KMS-11 (cell line): ENCODE measurements at regions not wholly inside any gene's neighbourhood (a gene's known extent, or its start where the extent isn't known, plus 50 kb on each side); places are given as distances from the start of the nearest gene placed in this dataset.

Experiments
- H2AFZ ChIP-seq: fragments of 200-600 bp; sonication (generic); 2 replicates; pipeline ENCODE4 v1.6.1; 2016; ENCODE audit warnings: antibody characterized with exemption, mixed run types, low read depth
- H3K27ac ChIP-seq: fragments of 200-600 bp; sonication (generic); 2 replicates; pipeline ENCODE4 v1.6.1; 2016; ENCODE audit warnings: mild to moderate bottlenecking, mixed run types
- H3K27me3 ChIP-seq: fragments of 200-600 bp; sonication (generic); 2 replicates; pipeline ENCODE4 v1.6.1; 2017; ENCODE audit warnings: mild to moderate bottlenecking, low read depth, mixed run types, moderate library complexity; ENCODE audit not compliant: insufficient read depth
- H3K36me3 ChIP-seq: fragments of 200-600 bp; sonication (generic); 2 replicates; pipeline ENCODE4 v1.6.1; 2017; ENCODE audit warnings: mild to moderate bottlenecking, mixed run types; ENCODE audit not compliant: insufficient read depth
- H3K4me1 ChIP-seq: fragments of 200-600 bp; sonication (generic); 2 replicates; pipeline ENCODE4 v1.6.1; 2016; ENCODE audit warnings: mild to moderate bottlenecking, low read depth, mixed run types; ENCODE audit not compliant: poor library complexity, severe bottlenecking
- H3K4me2 ChIP-seq: fragments of 200-600 bp; sonication (generic); 2 replicates; pipeline ENCODE4 v1.7.0; 2016; ENCODE audit warnings: mild to moderate bottlenecking, mixed run types
- H3K4me3 ChIP-seq: fragments of 200-600 bp; sonication (generic); IDR thresholded peaks from 2 replicates; pipeline ENCODE4 v1.6.1; 2017; ENCODE audit warnings: low read depth, low read length, mixed read lengths; ENCODE audit not compliant: insufficient read depth
- H3K79me2 ChIP-seq: fragments of 200-600 bp; sonication (generic); 2 replicates; pipeline ENCODE4 v1.6.1; 2016; ENCODE audit warnings: low read depth, mixed run types; ENCODE audit not compliant: insufficient read depth
- H3K9ac ChIP-seq: fragments of 200-600 bp; sonication (generic); 2 replicates; pipeline ENCODE4 v1.6.1; 2016; ENCODE audit warnings: mild to moderate bottlenecking, mixed run types
- H4K20me1 ChIP-seq: fragments of 200-600 bp; sonication (generic); 2 replicates; pipeline ENCODE4 v1.6.1; 2016; ENCODE audit warnings: mild to moderate bottlenecking, mixed run types; ENCODE audit not compliant: insufficient read depth
- CTCF ChIP-seq: fragments of 200-600 bp; sonication (generic); conservative IDR thresholded peaks from 2 replicates; pipeline ENCODE4 v1.6.1; 2017; ENCODE audit warnings: low read depth, mild to moderate bottlenecking, antibody characterized with exemption, low read length, moderate library complexity, mixed read lengths

DNA sequence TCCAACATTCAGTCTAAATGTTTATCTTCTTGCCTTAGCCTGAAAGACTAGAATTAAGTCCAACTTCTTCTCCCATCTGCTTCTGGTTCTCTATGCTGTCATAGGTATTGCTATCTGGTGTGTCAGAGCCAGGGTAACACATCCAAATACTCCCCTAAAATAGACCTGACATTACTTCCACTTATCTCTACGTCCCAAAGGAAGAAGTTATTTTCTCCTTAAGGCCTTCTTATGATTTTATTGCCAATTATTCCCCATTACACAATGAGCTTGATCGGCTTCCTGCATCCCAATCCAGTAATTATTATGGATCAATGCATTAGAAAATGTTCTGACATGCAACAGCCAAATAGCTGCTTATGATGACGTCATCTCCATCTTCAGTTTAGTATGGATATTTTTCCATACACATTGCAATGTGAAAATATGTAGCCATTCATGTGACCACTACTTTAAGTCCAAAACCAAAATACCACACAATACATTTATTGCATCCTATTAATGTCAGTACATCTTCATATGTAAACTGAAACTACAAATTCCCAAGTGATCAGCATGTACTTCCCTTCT, 555.5 kb downstream of the MAT2B start:
- Histone ChIP-seq H3K27me3 (no peaks in the 10 kb centered on the region), H3K4me3 (no peak overlapping the region), H3K36me3 (no peaks in the 10 kb centered on the region)

GRCh38 chr5:164062304-164062703, 556.9 kb downstream of the MAT2B start:
- no peaks in the 10 kb centered on the region for H4K20me1 ChIP-seq
- H3K9ac ChIP-seq: no peak overlapping the region
- no peak overlapping the region for H3K4me3 ChIP-seq
- H3K27me3 ChIP-seq: no peaks in the 10 kb centered on the region
- no peak overlapping the region for H2AFZ ChIP-seq
- no peaks in the 10 kb centered on the region for H3K4me1 ChIP-seq
- no peak overlapping the region for H3K4me2 ChIP-seq
- no peak overlapping the region for H3K27ac ChIP-seq
- no peaks in the 10 kb centered on the region for H3K79me2 ChIP-seq
- no peak for TF ChIP-seq CTCF
- H3K36me3 ChIP-seq: no peaks in the 10 kb centered on the region

More for the DNA sequence above, 555.5 kb downstream of the MAT2B start:
- Histone ChIP-seq H3K9ac (no peak overlapping the region), H3K79me2 (no peaks in the 10 kb centered on the region), H3K27ac (no peak overlapping the region), H4K20me1 (no peaks in the 10 kb centered on the region), H3K4me2 (no peak overlapping the region), H2AFZ (no peak overlapping the region), H3K4me1 (no peaks in the 10 kb centered on the region)
- TF ChIP-seq CTCF: no peak

DNA sequence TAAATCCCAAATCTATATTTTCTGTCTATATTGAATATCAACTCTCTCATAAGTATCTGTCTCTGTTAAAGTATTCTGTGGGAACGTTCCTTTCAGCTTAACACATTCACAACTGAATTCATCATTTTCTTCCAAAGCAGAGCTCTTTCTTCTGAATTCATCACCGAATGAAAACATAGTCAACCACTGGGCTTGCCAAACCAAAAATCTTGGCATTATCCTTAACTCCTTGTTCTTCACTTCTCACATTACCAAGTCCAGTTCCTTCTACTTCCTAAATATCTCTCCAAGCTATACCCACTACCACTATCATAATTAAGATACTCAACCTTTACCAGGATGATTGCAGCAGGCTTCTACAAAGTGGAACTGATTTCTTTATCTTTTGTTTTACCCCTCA, 559.8 kb downstream of the MAT2B start:
- no peak overlapping the region for H3K4me3 ChIP-seq
- no peaks in the 10 kb centered on the region for H3K79me2 ChIP-seq
- H3K27ac ChIP-seq: no peak overlapping the region
- no peak overlapping the region for H2AFZ ChIP-seq
- no peaks in the 10 kb centered on the region for H4K20me1 ChIP-seq
- no peak overlapping the region for H3K4me2 ChIP-seq
- H3K36me3 ChIP-seq: no peaks in the 10 kb centered on the region
- no peak for TF ChIP-seq CTCF
- no peaks in the 10 kb centered on the region for H3K27me3 ChIP-seq
- no peaks in the 10 kb centered on the region for H3K4me1 ChIP-seq
- no peak overlapping the region for H3K9ac ChIP-seq

DNA sequence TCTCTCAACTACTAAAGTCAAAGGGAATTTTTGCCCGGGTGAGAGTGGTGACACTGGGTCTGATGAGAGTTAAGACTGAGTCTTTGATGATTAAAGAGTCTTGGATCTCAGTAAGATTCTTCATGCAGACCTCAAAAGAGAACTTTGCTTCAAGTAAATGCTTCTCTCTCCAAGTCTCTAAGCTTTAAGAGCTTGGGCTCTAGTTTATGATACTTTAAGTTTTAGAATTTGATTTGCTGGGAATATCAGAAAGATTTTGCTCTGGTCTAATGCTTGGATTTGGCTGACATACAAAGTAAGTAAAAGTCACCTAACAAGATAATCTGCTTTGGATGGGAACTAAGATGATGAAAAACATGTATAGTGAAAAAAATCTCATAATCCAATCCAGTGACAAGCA, 566.3 kb downstream of the MAT2B start:
- Histone ChIP-seq H3K36me3 (no peaks in the 10 kb centered on the region), H3K9ac (no peak overlapping the region), H3K79me2 (no peaks in the 10 kb centered on the region), H3K4me2 (no peak overlapping the region), H2AFZ (no peak overlapping the region), H3K27me3 (no peaks in the 10 kb centered on the region), H3K4me3 (no peak overlapping the region), H3K27ac (no peak overlapping the region), H4K20me1 (no peaks in the 10 kb centered on the region), H3K4me1 (no peaks in the 10 kb centered on the region)
- no peak for TF ChIP-seq CTCF
